ENCODE measurements at regions not wholly inside any gene's neighbourhood (a gene's known extent, or its start where the extent isn't known, plus 50 kb on each side); places are given as distances from the start of the nearest gene placed in this dataset.

DNA sequence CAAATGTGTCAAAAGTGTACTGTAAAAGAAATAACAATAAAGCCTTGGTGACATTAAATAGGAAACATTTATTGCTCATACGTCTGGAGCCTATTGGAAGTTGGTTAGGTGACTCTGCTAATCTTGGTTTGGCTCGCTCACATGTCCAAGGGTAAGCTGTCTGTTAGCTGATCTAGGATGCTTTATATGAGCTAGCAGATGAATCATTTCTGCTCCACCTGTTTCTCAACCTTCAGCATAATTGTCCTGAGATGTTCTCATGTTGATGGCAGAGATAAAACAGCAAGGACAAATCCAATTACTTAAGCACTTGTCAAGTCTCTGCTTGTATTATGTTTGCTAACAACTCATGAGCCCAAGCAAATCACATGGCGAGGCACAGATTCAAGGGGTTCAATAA, 56.0 kb upstream of the CD53 start:
- DNase-seq (ENCODE audit: low read depth): no peak

DNA sequence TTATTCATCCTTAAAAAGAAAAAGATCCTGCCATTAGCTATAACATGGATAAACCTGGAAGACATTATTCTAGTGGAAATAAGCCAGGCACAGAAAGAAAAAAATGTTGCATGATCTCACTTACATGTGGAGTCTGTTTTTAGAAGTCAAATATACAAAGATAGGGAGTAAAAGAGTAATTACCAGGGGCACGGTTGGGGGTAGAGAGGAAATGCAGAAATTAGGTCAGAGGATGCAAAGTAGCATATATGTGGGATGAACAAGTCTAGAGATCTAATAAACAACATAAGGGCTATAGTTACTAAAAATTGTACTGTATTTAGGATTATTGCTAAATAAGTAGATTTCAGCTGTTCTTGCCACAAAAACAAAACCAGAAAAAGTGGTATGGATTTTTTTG, 61.4 kb upstream of the CD53 start:
- DNase-seq (ENCODE audit: low read depth): no peak

DNA sequence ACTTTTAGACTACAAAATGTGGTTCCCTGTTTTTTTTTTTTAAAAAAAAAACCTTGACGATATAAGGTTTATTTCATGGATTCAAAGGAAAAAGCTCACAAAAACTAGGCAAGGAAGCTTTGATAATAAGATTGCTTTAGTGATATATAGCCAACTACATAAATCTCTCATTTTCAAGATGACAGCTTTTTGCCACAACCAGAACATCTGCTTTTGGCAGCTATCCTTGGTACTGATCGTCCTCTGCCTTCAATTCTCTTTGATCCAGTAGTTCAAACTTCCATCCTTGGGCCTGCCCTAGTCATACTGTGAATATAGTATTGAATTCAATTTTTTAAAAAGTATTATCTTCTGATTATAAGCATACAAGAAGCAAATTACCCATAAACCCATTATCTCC, 72.9 kb upstream of the CD53 start:
- DNase-seq (ENCODE audit: low read depth): no peak

DNA sequence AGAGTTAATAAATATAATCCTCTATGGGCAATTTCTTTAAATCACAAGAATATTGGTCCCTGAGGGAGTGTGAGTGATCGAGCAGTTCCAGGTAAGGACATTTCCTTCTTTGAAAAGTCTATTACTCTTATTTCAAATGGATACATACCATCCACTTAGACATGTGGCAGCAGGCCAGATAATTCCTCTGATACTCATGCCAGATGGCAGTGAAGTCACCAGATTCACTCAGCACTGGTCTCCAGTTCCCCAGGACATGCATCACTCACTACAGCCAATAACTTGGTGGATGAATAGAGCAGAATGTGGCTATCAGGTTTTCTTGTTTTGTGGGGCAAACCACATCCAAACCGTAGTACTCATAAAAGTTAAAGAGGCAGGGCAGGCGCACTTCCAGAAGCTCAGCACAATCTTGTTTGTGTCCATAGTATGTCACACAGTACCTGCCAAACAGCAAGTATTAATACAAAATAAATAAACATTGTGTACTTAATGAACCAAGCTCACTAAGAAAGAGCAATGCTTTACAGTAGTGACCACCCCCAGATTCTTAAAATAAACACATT, 74.2 kb upstream of the CD53 start:
- DNase-seq (ENCODE audit: low read depth): no peak

DNA sequence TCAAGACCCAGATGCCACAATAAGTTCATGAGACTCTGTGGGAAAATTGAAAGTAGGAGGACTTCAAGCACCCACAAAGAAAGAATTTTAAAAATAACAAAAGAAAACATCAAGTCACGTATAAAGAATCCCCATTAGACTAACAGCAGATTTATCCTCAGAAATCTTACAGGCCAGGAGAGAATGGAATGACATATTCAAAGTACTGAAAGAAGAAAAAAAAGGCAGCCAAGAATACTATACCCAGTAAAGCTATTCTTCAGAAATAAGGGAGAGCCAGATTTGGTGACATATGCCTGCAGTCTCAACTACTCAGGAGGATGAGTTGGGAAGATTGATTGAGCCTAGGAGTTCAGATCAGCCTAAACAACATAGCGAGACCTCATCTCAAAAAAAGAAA, 84.3 kb upstream of the CD53 start:
- DNase-seq (ENCODE audit: low read depth): no peak

DNA sequence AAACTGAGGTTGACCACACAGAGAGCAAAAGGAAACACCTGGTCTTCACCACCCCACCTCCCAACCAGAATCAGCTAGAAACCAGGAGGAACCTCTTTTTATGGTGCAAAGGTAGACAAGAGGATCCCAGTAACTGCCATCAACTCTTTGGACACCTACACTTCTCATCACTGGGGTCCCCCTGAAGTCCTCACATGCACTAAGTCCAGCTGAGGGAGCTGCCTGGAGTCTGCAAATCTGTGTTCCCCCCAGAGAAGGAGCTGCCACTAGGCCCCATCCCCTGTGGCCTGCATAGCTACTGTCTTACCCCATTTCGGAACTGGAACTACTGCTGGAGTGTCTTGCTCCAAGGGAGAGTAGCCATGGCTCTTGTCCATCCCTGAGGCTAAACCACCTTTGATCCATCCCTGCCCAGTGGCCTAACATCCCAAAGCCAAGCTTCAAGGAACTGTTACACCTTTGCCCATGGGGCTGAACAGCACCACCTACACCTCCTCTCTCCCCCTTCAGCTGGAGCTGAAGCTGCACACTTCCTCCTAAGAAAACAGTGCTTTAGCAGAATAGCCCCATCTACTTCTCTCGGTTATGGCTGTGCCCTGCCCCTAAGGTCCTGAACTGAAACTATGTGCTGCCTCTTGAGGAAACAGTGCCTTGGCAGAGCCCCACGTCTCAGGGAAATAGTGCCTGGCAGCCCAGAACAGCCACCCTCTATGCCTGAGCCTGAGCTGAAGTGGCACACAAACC, 85.4 kb upstream of the CD53 start:
- no peak for DNase-seq (ENCODE audit: low read depth)

DNA sequence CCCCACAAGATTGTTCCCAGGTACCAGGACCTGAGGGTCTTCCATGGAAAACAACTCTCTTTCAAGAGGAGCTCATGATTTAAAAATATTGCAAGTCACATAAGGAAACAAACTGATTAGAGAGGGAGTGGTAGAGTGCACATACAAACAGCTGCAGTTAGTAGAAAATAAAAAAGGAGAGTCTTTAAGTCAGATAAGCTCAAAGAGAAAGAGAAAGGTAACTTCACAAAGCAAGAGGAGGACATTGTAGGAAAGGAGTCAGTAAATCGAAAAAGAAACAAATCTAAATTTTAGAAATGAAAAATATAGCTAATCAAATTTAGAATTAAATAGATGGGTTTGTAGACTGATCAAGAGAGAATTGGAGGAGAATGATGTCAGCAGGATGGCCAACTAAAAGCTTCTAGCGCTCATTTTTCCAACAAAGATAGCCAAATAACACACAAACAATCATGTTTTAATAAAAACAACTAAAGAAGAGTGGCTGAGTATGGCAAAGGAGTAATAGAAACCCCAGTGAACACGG, 86.1 kb upstream of the CD53 start:
- DNase-seq (ENCODE audit: low read depth): no peak

DNA sequence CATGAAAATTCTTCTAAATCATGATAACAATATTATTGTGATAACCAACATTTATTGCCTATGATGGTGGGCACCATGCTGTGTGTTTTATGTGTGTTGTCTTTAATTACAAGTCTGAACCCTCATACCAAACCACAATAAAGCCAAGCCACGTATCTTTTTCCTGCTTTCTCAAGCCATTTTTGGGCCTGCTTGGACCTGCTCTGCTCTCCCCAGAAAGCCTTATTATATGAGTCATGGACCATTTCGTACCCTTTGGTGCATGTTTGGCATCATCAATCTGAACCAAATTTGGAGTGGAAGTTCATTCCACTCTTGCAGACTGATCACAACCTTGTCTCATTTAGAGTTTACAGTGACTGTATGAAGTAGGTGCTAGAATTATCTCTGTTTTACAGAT, 87.3 kb upstream of the CD53 start:
- no peak for DNase-seq (ENCODE audit: low read depth)

DNA sequence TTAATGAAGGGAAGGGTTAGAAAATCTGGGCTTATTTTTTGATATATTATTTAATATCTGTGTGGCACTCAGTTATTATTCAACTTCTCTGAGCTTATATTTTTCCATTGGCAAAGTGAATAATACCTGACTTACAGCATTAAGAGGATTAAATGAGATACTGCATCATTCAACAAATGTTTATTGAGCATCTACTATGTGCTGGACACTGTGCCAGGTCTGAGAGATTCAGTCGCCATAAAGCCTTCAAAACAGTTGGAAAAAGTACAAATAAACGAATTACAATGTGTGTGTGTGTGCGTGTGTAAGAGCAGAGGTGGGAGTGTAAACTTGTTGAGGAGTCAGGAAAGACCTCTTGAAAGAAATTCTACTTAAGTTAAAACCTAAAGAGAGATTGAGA, 87.9 kb upstream of the CD53 start:
- DNase-seq (ENCODE audit: low read depth): no peak

DNA sequence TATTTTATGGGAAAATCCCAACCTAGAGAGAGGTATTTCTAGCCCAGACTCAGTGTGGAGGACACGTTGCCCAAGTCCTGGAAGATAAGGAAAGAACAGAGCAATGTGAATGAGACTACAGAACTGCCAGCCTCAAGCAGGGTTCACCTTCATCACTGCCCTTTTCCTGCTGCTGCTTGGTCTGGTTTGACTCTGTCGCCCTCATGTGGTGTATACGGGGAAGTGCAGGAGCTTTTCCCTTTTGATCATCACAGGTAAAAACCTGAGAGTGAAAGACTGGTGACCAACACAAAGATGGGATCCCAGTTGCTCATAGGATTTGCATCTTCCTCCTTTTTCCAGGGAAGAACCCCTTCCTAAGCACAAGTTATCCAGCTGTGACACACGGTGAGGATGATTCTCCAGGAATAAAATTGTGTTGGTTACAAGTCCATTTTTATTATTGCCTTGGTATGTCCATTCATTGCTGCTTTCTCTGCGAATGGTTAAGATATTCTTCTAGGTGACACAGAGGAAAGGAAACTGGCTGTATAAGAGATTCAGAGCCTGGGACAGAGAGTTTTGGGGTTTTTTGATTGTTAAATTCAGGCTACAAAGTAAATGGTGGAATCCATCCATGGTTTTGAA, 89.5 kb upstream of the CD53 start:
- DNase-seq (ENCODE audit: low read depth): peak; percentile 31

DNA sequence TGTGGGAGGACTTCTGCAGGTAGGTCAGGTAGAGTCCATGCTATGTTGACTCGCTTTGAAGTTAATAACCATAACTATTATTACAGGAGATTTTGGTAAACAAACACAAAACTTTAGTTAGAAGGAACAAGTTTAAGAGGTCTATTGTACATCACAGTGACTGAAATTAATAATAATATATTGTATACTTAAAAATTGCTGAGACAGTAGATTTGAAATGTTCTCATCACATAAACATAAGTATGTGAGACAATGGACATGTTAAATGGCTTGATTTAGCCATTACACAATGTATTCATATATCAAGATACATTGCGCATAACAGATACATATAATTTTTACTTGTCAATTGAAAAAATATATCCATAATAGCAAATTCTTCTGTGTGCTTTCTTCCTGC, 91.4 kb upstream of the CD53 start:
- no peak for DNase-seq (ENCODE audit: low read depth)

DNA sequence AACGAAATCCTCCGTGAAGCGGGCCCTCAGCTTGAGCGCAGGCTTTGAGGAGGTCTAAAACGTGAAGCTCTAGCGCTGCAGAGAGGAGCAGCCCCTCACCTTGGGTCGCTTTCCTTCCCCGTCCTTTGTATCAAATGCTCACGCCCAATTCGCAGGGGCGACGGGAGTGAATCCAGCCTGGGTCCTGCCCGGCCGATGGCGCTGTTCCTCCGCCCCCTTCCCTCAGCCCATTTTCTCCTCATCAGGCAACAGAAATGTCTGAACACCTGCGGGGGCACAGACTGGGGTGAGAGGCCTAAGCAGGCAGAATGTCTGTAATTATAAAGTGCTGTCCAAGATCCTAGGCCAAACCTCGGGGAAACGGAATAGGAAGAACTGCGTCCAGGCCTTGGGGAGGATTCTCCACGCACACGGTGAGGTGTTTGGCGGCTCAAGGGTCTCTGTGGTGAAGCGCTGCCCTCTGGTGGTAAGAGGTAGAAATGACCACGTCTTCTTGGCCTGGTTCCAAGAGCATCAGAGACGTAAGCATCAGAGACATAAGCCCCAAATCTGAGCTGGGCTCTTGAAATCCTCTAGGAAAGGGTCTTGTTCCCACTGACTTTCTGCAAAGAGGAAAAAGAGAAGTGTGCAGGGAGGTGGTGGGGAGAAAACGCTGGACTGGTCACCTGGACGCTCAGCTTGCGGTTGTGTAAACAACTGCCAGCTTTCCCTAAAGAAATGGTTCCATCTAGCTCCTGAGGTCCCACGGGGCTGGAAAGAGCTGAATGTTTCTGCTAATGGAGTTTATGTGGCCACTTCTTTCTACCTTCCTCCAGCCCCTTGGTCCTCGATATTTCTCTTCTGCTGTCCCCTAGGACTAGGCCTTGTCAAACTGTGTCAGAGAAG, 92.1 kb upstream of the CD53 start:
- peak; percentile 53 for DNase-seq (ENCODE audit: low read depth)

DNA sequence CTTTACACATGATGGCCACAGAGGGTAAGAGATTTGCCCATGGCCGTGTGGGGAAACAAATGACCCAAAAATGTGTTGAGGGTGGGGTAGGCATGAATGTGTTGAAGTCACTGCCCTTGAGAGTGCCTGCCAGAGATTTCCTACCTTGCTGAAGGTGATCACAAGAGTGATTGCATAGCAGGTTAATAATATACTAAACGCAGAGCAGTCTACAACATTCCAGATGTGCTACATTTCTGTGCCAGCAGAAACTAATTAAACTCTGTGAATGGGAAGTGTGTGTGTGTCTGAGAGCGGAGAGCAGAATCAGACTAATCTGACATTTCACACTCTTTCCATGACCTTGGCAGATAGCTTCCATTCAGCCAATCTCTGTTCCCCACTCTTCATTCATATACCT, 93.3 kb upstream of the CD53 start:
- DNase-seq (ENCODE audit: low read depth): no peak

DNA sequence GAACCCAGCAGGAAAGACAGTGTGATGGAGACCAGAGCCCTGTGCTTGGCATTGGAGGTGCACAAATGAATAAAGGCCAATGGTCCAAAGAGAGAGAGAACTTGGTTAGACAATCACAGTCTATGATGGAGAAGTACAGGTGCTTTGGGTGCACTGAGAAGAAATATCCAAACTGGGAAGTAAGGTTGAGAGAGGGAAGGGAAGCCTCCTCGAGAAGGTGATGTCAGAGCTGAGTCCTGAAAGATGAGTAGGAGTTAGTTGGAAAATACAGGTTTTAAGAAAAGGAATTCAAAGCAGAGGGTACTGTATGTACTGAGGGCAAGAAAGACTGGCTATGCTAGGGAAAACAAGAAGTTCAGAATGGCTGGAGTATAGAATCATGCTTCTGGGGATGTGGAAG, 94.1 kb upstream of the CD53 start:
- DNase-seq (ENCODE audit: low read depth): no peak

DNA sequence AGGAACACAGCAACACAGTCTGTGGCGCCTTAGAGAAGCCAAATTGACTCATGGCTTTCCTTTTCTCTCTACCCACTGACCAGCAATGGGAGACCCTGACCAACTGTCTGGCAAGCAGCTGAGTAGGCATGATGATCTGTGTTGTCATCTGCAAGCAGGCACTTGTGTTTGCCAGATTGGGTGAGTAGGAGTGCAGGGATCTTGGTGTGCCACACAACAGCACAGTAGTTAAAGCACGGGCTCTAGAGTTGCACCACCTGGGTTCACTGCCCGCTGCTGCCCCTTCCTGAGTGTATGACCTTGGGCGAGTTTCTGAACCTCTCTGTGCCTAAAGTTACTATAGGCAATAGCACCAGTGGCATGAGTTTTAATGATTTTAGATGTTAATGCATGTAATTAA, 95.7 kb upstream of the CD53 start:
- no peak for DNase-seq (ENCODE audit: low read depth)

DNA sequence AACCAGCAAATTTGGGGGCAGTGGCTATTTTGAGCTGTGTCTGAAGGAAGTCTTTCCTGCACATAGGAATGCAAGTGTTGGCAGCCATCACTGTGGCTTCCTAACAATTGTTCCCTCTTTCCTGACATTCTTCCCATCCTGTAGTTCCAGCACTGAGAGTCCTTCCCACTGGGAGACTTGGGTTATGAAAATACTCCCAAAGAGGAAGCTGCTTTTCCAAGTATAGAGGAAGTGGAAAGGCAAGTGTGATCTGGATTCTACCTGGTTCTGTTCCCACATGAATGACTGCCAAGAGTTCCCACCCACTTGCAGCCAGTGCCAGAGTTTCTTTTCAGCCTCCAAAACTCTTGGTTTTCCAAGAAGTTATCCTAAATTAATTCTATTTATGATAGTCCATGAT, 98.5 kb upstream of the CD53 start:
- no peak for DNase-seq (ENCODE audit: low read depth)

DNA sequence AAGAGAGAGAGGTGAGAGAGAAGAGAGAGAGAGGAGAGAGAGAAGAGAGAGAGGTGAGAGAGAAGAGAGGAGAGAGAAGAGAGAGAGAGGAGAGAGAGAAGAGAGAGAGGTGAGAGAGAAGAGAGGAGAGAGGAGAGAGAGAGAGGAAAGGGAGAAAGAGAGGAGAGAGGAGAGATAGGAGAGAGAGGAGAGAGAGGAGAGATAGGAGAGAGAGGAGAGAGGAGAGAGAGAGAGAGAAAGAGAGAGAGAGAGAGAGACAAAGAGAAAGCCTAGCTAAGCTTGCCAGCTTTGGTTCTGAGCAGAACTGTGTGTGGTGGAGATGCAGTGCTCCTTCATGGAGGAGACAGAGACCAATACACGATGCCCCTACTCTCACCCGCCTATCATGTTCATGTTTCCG, 99.1 kb upstream of the KCNA3 start:
- DNase-seq (ENCODE audit: low read depth): no peak

DNA sequence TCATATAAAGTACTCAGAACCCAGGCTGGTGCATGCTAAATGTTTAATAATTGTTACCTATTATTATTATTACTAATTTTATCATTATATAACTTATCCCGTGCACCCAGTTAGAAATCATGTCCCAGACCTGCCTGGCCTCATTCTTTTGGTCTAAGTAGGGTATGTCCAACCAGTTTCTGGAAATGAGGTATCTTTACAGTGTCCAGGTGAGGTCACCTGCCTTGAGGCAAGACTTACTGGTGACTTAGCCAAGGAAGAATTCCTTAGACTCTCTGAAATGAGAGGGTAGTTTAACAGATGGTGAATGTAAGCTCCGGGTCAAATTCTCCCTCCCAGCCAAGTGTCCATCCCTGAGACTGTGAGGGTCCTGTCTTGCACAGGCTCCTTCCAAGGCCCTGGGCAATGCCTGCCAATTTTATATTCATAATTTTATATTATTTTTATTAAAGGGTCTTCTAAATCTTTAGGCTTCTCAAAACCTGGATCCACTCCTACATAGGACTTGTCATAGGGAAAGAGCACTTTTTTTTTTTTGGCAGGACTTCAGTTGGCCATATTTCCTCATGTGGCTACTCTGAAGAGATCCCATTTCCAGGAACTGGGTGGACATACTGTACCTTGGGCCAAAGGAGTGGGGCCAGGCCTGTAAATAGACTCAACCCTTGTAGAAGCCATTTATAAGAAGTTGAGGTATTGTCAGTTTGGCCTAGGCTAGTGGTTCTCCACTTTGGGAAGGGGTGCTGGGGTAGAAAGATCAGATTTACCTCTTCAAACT, 96.7 kb upstream of the KCNA3 start:
- no peak for DNase-seq (ENCODE audit: low read depth)

DNA sequence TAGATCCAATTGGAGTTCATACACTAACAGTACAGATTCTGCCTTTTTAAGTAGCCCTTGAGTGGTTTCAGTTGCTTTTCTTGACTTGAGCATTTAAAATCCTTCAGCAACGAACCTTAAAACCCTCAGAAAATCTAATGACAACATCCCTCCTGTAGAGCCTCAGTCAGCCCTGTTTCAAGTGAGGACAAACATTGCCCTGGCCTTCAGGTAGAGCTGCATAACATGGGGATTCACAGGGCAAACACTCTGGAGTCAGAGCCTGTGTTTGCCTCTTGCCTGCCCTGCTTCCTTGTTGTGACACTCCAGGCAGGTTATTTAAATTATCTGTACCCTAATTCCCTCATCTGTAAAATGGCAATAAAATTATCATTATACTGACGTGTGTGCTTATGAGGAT, 96.1 kb upstream of the KCNA3 start:
- DNase-seq (ENCODE audit: low read depth): no peak

DNA sequence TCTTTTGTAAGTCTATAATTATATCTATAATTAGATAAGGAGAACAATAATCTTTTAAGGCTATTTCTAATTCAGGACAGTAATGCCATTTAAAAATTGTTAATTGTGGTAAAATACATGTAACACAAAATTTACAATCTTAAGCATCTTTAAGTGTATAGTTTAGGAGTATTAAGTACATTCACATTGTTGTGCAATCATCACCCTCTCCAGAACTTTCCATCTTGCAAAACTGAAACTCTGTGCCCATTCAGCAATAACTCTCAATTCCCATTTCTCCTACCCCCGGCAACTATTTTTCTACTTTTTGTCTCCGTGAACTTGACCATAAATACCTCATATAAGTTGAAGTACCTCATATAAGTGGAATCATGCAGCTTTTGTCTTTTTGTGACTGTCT, 93.9 kb upstream of the KCNA3 start:
- no peak for DNase-seq (ENCODE audit: low read depth)

DNA sequence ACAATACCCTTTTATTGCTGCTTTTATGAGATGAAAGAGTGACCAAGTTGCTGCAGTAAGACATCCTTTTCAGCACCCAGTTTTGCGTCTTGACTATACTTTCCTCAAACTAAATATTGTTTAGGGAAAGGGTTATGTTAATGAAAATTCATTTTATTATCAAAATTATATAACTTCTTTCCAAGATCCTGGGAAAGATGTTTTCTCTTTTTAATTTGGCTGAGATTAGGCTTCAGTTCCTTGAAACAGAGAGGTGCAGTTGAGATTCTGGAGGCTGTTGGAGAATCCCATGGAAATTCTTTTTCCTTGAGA, 91.6 kb upstream of the KCNA3 start:
- no peak for DNase-seq (ENCODE audit: low read depth)
